Suppressor macrophage treated with lipopolysaccharide for 4 hours (primary cell): ENCODE measurements at regions not wholly inside any gene's neighbourhood (a gene's known extent, or its start where the extent isn't known, plus 50 kb on each side); places are given as distances from the start of the nearest gene placed in this dataset.
A peak's percentile ranks its signal among the peaks of the same experiment; 100 is the strongest.
"Not testable (repeated sequence)": the region's sequence is repeated elsewhere in the genome, so short reads cannot be mapped to it uniquely, and the experiment has no call there.

ENCODE experiments used
- DNase-seq: peaks from one replicate; pipeline ENCODE4 v3.0.0-alpha.2; 2020

DNA sequence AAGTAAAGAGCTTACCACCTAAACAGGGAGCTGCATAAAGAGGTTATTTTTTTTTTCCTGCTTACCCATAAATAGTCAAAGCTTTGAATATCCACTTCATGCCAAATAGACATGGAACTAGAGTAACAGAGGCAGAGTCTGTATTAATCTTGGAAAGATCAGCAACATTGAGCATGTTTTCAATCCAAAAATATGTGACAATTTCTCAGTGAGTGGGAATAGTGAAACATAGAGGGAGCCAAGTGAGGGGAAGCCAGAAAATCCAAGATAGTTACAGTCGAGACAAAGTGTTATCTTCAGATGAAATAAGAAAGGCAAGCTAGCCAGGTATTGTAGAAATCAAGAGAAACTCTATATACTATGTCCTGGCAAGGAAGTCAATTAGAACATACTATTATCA, 122.3 kb upstream of the TACR3 start:
- no peak for DNase-seq

DNA sequence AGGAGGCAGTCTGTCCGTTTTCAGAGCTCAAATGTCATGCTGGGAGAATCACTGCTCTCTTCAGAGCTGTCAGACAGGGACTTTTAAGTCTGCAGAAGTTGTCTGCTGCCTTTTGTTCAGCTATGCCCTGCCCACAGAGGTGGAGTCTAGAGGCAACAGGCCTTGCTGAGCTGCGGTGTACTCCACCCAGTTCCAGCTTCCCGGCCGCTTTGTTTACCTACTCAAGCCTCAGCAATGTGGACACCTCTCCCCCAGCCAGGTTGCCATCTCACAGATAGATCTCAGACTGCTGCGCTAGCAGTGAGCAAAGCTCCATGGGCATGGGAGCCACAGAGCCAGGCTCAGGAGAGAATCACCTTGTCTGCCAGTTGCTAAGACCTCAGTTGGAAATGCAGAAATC, 90.5 kb upstream of the TACR3 start:
- DNase-seq = not testable (repeated sequence)

DNA sequence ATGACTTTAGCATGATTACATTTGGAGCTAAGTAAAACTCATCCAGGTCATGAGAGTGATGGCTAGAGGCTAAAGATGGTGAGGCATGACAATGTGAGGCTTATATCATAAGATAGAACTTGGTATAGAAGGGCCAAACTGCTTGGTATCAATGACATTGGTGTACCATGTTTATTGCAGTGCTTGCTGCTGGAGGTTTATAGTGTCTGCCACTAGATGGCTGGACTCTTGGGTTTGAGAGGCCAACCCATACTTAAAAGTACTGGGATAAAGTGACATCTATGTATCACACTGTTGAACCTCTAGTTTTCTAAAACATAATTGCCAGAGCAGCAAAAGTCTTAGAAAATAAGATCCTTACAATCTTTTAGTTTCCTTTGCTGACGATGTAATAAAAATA, 83.0 kb upstream of the TACR3 start:
- no peak for DNase-seq

DNA sequence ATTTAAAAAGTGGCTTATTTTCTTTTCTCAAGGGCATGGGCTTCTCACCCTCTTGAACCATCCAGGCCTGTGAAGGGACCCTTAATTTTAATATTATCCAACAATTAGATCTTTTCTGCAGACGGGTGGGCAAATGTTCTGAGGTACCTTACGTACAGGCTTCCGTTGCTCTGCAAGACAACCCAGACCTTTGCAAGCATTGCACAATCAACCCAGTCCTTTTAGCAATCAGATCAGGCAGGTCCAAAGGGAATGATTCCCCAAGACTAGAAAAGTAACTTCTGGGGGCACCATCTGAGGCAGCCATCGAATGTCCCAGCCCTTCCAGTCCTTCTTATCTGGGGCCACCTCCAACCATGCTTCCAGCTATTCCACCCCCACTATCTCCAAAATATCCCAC, 67.3 kb upstream of the TACR3 start:
- DNase-seq = no peak

DNA sequence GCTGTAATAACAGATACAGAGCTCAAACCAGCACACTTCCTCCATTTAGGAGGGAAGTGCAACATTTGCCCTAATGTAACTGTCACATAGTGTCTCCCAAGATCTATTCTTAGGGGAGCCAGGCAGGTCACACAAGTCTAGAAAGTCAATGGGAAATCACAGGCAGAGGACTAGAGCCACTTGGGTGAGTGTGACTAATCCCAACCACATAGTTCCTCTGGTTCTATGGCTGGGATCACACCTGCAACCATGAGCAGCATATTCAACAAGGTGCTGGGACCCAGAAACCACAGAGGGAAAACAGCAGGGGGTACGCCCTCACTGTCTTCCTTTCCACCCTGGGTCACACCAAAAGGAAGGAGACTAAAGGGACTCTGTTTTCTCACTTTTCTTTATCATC, 66.8 kb upstream of the TACR3 start:
- DNase-seq = no peak

DNA sequence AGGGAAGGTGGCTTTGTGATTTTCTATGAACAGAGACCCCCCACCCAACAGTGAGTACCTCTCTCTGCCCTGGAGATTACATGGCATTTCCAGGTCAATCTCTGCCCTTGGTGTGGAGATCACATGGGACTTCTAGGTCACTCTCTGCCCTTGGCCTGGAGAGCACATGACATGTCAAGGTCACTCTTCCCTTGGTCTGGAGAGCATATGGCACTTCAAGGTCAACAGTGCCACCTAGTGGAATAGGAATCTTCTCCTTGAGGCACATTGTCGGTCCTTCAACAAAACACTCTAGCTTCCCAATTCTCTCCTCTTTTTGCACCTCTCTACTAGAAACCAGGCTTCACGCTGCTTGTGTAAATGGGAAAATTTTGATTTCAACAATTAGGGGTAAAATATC, 66.2 kb upstream of the TACR3 start:
- DNase-seq = peak; percentile 0

DNA sequence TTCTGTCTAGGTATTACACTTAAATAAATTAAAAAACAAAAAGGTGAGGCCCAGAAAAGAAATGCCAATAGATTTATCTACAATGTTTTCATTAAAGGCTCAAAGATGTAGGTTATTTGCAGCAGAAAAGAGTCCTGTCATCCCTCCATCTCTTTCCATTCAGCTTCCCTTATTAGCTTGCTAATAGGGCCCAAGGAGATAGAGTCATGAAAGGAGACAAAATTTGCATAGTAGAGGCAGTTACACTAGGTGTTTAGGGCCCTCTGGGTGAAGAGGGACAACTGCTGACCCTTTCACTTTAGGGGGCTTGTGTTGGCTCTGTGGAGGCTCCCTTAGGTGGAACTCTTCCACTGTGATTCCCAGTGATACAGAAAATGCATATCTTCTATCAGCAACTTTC, 58.4 kb upstream of the TACR3 start:
- DNase-seq = no peak

DNA sequence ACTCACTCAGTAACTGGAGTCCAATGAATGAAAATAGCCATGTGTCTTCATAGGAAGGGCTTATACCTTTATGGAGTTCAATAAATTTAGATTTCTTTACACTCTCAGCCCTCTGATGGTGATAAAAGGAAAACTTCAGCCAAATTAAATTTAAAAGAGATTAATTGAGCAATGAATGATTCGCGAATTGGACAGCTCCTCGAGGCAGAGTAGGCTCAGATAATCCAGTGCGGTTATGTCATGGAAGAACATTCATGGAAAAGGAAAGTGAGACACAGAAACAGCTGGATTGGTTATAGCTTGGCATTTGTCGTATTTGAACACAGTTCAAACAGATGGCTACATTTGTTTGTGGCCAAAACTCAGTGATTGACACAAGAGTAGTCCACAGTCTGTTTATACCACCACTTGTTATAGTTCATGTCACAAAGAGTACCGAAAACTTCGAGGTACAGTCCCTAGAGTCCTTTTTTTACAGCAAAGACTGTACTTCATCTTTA, 54.6 kb upstream of the TACR3 start:
- no peak for DNase-seq

DNA sequence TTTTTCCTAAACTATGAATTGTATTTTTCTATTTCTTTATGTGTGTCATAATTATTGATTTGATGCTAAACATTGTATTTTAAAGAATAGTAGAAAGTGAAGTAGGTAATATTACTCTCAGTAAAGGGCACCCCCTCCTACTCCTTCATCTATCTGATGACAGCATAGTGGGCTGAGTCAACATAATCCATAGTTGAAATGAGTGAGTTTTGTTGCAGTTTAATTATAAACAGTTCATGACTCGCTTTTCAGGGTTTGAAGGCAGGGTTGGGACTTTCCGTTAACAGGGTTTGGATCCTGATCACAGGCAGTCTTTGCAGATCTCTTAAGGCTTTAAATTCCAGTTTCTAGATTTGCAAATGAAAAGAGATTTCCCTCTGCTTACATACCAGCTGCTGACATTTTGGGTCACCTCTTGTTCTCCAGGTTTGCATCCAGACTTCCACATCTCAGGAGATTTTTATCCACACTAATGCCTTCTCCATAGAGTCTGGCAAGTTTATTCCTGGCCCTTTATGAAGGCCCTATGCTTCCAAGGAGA, 54.0 kb upstream of the TACR3 start:
- no peak for DNase-seq
